ENCODE measurements at regions not wholly inside any gene's neighbourhood (a gene's known extent, or its start where the extent isn't known, plus 50 kb on each side); places are given as distances from the start of the nearest gene placed in this dataset.

DNA sequence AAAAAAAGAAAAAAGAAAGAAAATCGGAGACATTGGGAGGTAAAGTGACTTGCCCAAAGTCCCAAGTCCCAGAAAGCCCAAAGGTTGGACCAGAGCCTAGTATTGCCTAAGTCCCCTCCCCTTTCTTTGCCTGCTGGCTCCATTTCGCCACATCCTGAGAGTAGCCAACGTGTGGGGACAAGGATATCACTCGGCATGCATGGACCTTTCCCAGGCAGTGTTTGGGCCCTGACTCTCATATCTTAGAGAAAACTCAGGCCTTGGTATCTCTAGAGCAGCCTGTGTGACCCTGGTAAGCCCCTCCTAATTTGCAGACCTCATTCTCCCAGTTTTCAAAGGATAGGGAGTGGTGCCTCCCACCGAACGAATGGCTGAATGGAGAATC, 294.2 kb upstream of the ZMIZ1 start:
- in situ Hi-C loops (cut with MboI; ENCODE audit: low sequenced_read_pairs, unreplicated experiment) = no loop called here
- no peak for DNase-seq (ENCODE audit: low spot score)

DNA sequence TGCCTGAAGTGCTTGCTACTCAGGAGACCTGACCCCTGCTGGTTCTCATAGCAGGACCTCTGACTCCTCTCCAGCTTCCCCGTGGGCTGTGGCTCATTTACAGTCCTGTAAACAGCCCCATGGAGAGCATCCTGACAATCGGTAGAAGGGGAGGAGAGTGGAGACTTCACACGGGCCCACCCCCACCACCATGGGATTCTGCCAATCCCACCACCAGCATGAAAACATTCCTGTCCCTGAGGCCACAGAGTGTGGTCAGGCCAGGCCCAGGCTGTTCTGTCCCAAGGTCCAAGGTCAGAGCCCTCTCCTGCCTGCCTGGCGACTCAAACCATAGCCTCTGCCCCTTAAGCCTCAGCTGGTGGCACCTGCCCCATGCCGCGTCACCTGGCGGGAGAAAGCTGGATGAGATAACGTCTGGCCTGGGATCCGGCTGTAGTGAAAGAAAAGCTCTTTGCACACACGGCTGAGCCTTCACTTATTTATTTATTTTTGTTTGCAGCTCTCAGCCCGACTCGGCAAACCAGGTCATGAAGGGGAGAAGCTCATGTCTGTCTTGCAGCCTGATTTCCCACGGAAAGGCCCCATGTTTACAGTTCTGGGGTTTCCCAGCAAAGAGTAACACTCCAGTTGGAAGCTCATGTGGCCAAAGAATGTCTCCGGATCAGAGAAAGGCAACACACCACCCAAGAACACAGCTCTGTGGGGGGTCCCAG, 293.6 kb upstream of the ZMIZ1 start:
- TF ChIP-seq, protein P1, sequence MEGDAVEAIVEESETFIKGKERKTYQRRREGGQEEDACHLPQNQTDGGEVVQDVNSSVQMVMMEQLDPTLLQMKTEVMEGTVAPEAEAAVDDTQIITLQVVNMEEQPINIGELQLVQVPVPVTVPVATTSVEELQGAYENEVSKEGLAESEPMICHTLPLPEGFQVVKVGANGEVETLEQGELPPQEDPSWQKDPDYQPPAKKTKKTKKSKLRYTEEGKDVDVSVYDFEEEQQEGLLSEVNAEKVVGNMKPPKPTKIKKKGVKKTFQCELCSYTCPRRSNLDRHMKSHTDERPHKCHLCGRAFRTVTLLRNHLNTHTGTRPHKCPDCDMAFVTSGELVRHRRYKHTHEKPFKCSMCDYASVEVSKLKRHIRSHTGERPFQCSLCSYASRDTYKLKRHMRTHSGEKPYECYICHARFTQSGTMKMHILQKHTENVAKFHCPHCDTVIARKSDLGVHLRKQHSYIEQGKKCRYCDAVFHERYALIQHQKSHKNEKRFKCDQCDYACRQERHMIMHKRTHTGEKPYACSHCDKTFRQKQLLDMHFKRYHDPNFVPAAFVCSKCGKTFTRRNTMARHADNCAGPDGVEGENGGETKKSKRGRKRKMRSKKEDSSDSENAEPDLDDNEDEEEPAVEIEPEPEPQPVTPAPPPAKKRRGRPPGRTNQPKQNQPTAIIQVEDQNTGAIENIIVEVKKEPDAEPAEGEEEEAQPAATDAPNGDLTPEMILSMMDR (IDR thresholded peaks at IDR 0.05; ENCODE audit: borderline replicate concordance, control extremely low read depth, extremely low read depth, insufficient read depth, missing control alignments) = no peak
- DNase-seq (ENCODE audit: low spot score) = no peak
- in situ Hi-C loops (cut with MboI; ENCODE audit: low sequenced_read_pairs, unreplicated experiment) = no loop called here

More for the DNA sequence above, 294.2 kb upstream of the ZMIZ1 start:
- TF ChIP-seq, protein P1 (IDR thresholded peaks at IDR 0.05; ENCODE audit: borderline replicate concordance, control extremely low read depth, extremely low read depth, insufficient read depth, missing control alignments) = no peak

- DNase-seq (ENCODE audit: low spot score) = no peak
- in situ Hi-C loops (cut with MboI; ENCODE audit: low sequenced_read_pairs, unreplicated experiment) = no loop called here
- TF ChIP-seq, protein P1 (IDR thresholded peaks at IDR 0.05; ENCODE audit: borderline replicate concordance, control extremely low read depth, extremely low read depth, insufficient read depth, missing control alignments) = no peak
Measured at GRCh38 chr10:78775891-78776290, 292.9 kb upstream of the ZMIZ1 start.

DNA sequence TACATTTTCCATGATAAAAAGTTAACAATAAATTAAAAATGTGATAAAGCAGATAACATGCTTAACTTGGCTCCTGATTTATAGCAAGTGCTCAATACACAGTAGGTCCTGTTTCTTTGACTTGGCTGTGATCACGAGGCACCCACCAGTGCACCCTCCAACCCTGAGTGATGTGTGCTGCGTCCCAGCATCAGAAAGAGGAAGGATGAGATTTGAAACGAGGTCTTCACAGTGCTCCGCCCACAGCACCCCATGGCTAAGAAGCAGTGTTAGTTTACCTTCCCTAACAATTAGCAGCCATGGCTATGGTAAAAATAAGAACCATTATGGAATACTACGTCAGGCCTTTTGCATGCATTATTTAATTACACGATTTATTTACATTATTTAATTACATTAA, 292.0 kb upstream of the ZMIZ1 start:
- in situ Hi-C loops (cut with MboI; ENCODE audit: low sequenced_read_pairs, unreplicated experiment) = no loop called here
- TF ChIP-seq, protein P1 (IDR thresholded peaks at IDR 0.05; ENCODE audit: borderline replicate concordance, control extremely low read depth, extremely low read depth, insufficient read depth, missing control alignments) = no peak
- no peak for DNase-seq (ENCODE audit: low spot score)

GRCh38 chr10:78777466-78777865, 291.3 kb upstream of the ZMIZ1 start:
- TF ChIP-seq, protein P1 (IDR thresholded peaks at IDR 0.05; ENCODE audit: borderline replicate concordance, control extremely low read depth, extremely low read depth, insufficient read depth, missing control alignments) = no peak
- no peak for DNase-seq (ENCODE audit: low spot score)
- in situ Hi-C loops (cut with MboI; ENCODE audit: low sequenced_read_pairs, unreplicated experiment) = no loop called here

GRCh38 chr10:78777867-78778266, 290.9 kb upstream of the ZMIZ1 start:
- no peak for DNase-seq (ENCODE audit: low spot score)
- in situ Hi-C loops (cut with MboI; ENCODE audit: low sequenced_read_pairs, unreplicated experiment) = no loop called here
- TF ChIP-seq, protein P1 (IDR thresholded peaks at IDR 0.05; ENCODE audit: borderline replicate concordance, control extremely low read depth, extremely low read depth, insufficient read depth, missing control alignments) = no peak

All from GM13976 (cell line).